K562 (cell line): ENCODE measurements at regions not wholly inside any gene's neighbourhood (a gene's known extent, or its start where the extent isn't known, plus 50 kb on each side); places are given as distances from the start of the nearest gene placed in this dataset.

Source experiments
- ATAC-seq: fragments of 200-7000 bp; cut with Tn5 transposase; 3 replicates; pipeline ENCODE4 v1.9.1; 2020; ENCODE audit warnings: moderate library complexity
- BruUV-seq: library from RNA; stranded (reverse); fragments of 400-500 nt; replicated peaks from 2 replicates; lab custom pipeline; 2021; lab: Mats Ljungman, UMichigan
- CTCF ChIA-PET: fragments of 300-600 bp; formaldehyde crosslinking; extraction: SDS; loops from one replicate; lab custom pipeline; 2021; ENCODE audit warnings: low intra/inter-chr PET ratio; lab: Yijun Ruan, JAX
- POLR2A ChIA-PET: fragments of 300-600, 350-650 bp; sonication (Branson Sonifier 250); formaldehyde crosslinking; extraction: SDS; loops from one replicate; lab custom pipeline; 2021; ENCODE audit warnings: antibody characterized with exemption, inconsistent platforms; lab: Yijun Ruan, JAX
- DNase-seq, 4 experiments: peaks; one replicate each; pipeline versions ENCODE4 v3.0.0 to v3.0.0-alpha.2; 2011 to 2018; ENCODE audit warnings: low spot score in 3 of 4, mixed read lengths in 3 of 4; ENCODE audit errors: extremely low read depth in 1 of 4
- FAIRE-seq: peaks from 2 replicates; lab custom pipeline; 2011; peaks lifted over from hg19 to GRCh38; lab: Jason Lieb, UNC
- H2AFZ ChIP-seq: 2 replicates; pipeline ENCODE4 v1.6.0; 2011; ENCODE audit warnings: low read depth, low read length, control low read depth, inconsistent platforms
- H3K27ac ChIP-seq: fragments of 200-600 bp; 3 replicates; pipeline ENCODE4 v1.8.0; 2011; ENCODE audit warnings: low read depth, mild to moderate bottlenecking, control low read depth, inconsistent platforms, low read length, moderate library complexity, mixed read lengths; ENCODE audit errors: extremely low read depth
- H3K27me3 ChIP-seq, 2 experiments: fragments of 300-600 bp in 1 of 2; 2 replicates in 1 of 2; 3 replicates in 1 of 2; pipeline versions ENCODE4 v1.6.0 to v1.8.0; 2011; ENCODE audit warnings: inconsistent platforms in 2 of 2, low read length in 2 of 2, mild to moderate bottlenecking in 1 of 2, mixed read lengths in 1 of 2, moderate library complexity in 1 of 2; ENCODE audit not compliant: control insufficient read depth in 2 of 2, insufficient read depth in 2 of 2
- H3K36me3 ChIP-seq: fragments of 300-600 bp; 3 replicates; pipeline ENCODE4 v1.8.0; 2011; ENCODE audit warnings: mild to moderate bottlenecking, low read length, inconsistent platforms; ENCODE audit not compliant: control insufficient read depth, insufficient read depth
- H3K4me1 ChIP-seq, 2 experiments: fragments of 200-600 bp in 1 of 2; replicated peaks in 1 of 2; 2 replicates in 1 of 2; 3 replicates in 1 of 2; pipeline versions ENCODE4 v1.5.1 to v1.8.0; 2011; ENCODE audit warnings: inconsistent platforms in 2 of 2, low read length in 2 of 2, mild to moderate bottlenecking in 1 of 2, mixed read lengths in 1 of 2, moderate library complexity in 1 of 2; ENCODE audit not compliant: control insufficient read depth in 2 of 2, insufficient read depth in 2 of 2
- H3K4me2 ChIP-seq: 2 replicates; pipeline ENCODE4 v1.6.1; 2011; ENCODE audit warnings: low read length, control low read depth, inconsistent platforms, mixed read lengths; ENCODE audit not compliant: insufficient read depth
- H3K4me3 ChIP-seq: fragments of 200-600 bp; sonication (generic), shearing (Covaris generic); 2 replicates; pipeline ENCODE4 v1.5.1; 2016; ENCODE audit warnings: control low read depth, inconsistent platforms
- H3K79me2 ChIP-seq: fragments of 200-600 bp; 3 replicates; pipeline ENCODE4 v1.8.0; 2011; ENCODE audit warnings: low read length, inconsistent platforms; ENCODE audit not compliant: control insufficient read depth, insufficient read depth
- H3K9ac ChIP-seq, 2 experiments: 2 replicates each; pipeline versions ENCODE4 v1.6.0 to v1.6.1; 2011; ENCODE audit warnings: low read depth in 2 of 2, low read length in 2 of 2, control low read depth in 1 of 2, inconsistent platforms in 1 of 2, mild to moderate bottlenecking in 1 of 2, mixed read lengths in 1 of 2; ENCODE audit not compliant: insufficient read depth in 1 of 2
- H3K9me1 ChIP-seq: one replicate; pipeline ENCODE4 v1.6.0; 2011; ENCODE audit warnings: inconsistent platforms, mild to moderate bottlenecking, low read length, moderate library complexity; ENCODE audit not compliant: control insufficient read depth, insufficient read depth
- H3K9me3 ChIP-seq: replicated peaks from 2 replicates; pipeline ENCODE4 v1.5.1; 2011; ENCODE audit warnings: low read depth, low read length, inconsistent platforms; ENCODE audit not compliant: control insufficient read depth, insufficient read depth
- H4K20me1 ChIP-seq: replicated peaks from 2 replicates; pipeline ENCODE4 v1.6.1; 2011; ENCODE audit warnings: low read length, inconsistent platforms, mixed read lengths; ENCODE audit not compliant: control insufficient read depth, insufficient read depth
- JUND ChIP-seq, 2 experiments: IDR thresholded peaks; 2 replicates in 1 of 2; 3 replicates in 1 of 2; pipeline ENCODE4 v1.6.1; 2011; ENCODE audit warnings: borderline replicate concordance in 2 of 2, low read depth in 2 of 2, low read length in 2 of 2, improper control_type of control experiment in 1 of 2, missing biosample characterization in 1 of 2, missing genetic modification characterization in 1 of 2, missing genetic modification reagents in 1 of 2
- KDM4B ChIP-seq, 2 experiments: fragments of 450-650 bp in 1 of 2; sonication (generic) in 1 of 2; IDR thresholded peaks; 2 replicates each; pipeline ENCODE4 v1.6.1; 2016 to 2017; ENCODE audit warnings: borderline replicate concordance in 2 of 2, antibody characterized with exemption in 1 of 2, low read depth in 1 of 2, mild to moderate bottlenecking in 1 of 2
- LARP7 ChIP-seq: fragments of 450-650 bp; IDR thresholded peaks from 2 replicates; pipeline ENCODE4 v1.6.1; 2016
- MEF2D ChIP-seq: conservative IDR thresholded peaks from 2 replicates; pipeline ENCODE4 v1.6.1; 2016; ENCODE audit warnings: low read depth, missing genetic modification characterization, missing compliant biosample characterization
- NELFE ChIP-seq: IDR thresholded peaks from 2 replicates; pipeline ENCODE4 v1.6.1; 2011; ENCODE audit warnings: mild to moderate bottlenecking; ENCODE audit not compliant: insufficient read depth, insufficient read length
- PRPF4 ChIP-seq: fragments of 200-400 bp; formaldehyde crosslinking; IDR thresholded peaks from one replicate; pipeline ENCODE4 v1.6.1; 2017; ENCODE audit warnings: low read length, low read depth, mild to moderate bottlenecking; ENCODE audit not compliant: insufficient read depth, poor library complexity, severe bottlenecking
- RAD51 ChIP-seq: fragments of 450-650 bp; IDR thresholded peaks from 2 replicates; pipeline ENCODE4 v1.7.1; 2016; ENCODE audit warnings: low read depth, mild to moderate bottlenecking, borderline replicate concordance
- ZNF384 ChIP-seq: IDR thresholded peaks from 2 replicates; pipeline ENCODE4 v1.6.1; 2012; ENCODE audit warnings: low read depth, low read length, improper control_type of control experiment
- ZSCAN29 ChIP-seq: fragments of 450-650 bp; IDR thresholded peaks from 2 replicates; pipeline ENCODE4 v1.6.1; 2017
- WGBS: fragments of 100-300 bp; shearing (Covaris generic); methylation state at CpG from one replicate; pipeline ENCODE4 v1.1.6; 2016; ENCODE audit warnings: low coverage, mixed read lengths; ENCODE audit not compliant: insufficient coverage; ENCODE audit errors: missing lambda C conversion rate; 5-methylcytosine and 5-hydroxymethylcytosine counted together
- in situ Hi-C: fragments of 300-500 bp; cut with MboI; formaldehyde crosslinking; loops from 4 replicates; pipeline ENCODE4 v1.15.0; 2018; ENCODE audit warnings: inconsistent platforms, mixed read lengths
- intact Hi-C: fragments of 100-400 bp; cut with micrococcal nuclease; formaldehyde crosslinking; loops from 2 replicates; pipeline ENCODE4 v1.14.2; 2022
- TF ChIP-seq, protein P1 (sequence below): sonication (generic); formaldehyde crosslinking; IDR thresholded peaks from 2 replicates; pipeline ENCODE4 v1.8.1; 2023; ENCODE audit warnings: mild to moderate bottlenecking, missing genetic modification reagents
- TF ChIP-seq, protein P2 (sequence below): IDR thresholded peaks from 2 replicates; pipeline ENCODE4 v1.6.1; 2016; ENCODE audit warnings: missing genetic modification characterization, missing compliant biosample characterization
- TF ChIP-seq, protein P3 (sequence below): sonication (generic); formaldehyde crosslinking; IDR thresholded peaks from 2 replicates; pipeline ENCODE4 v1.8.0; 2023; ENCODE audit warnings: mild to moderate bottlenecking, missing genetic modification reagents
- TF ChIP-seq, protein P4 (sequence below), 3 experiments: fragments of 200-800 bp in 1 of 3; fragments of 250-450 bp in 1 of 3; fragments of 450-650 bp in 1 of 3; sonication (Bioruptor Pico) in 1 of 3; sonication (Bioruptor generic) in 1 of 3; formaldehyde crosslinking in 1 of 3; IDR thresholded peaks; 2 replicates each; pipeline versions ENCODE4 v1.6.1 to v1.8.0; 2016 to 2022; ENCODE audit warnings: mild to moderate bottlenecking in 2 of 3, missing genetic modification characterization in 2 of 3, missing compliant biosample characterization in 1 of 3, moderate library complexity in 1 of 3

DNA sequence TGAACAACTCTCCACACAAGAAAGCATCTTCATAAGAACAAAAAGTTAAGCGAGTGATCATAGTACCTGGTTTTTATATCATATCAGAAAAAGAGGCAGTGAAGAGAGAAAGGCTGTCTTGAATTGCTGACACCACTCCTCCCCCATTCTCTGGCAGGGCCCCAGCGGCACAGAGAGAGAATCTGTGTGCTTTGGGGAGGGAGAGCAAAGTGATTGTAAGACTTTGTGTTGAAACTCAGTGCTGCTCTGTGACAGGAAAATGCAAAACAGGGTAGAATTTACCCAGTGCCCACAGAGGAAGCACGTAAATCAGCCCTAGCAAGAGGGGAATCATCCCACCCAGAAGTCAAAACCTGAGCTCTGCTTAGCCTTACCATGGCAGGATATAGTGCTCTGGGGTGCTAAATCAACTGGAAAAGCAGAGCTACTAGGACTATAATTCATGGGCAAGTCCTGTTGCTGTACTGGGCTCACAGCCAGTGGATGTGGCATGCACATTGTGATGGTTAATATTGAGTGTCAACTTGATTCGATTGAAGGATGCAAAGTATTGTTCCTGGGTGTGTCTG lies 174.6 kb downstream of the PRR32 start:
- Histone ChIP-seq H3K27me3 (no peaks in the 10 kb centered on the region), H3K9ac (no peak overlapping the region), H3K4me2 (no peak overlapping the region), H2AFZ (no peak overlapping the region), H3K4me3 (no peak overlapping the region), H3K9me1 (no peaks in the 10 kb centered on the region), H3K27ac (no peak overlapping the region), H3K4me1 (no peaks in the 10 kb centered on the region), H3K36me3 (no peaks in the 10 kb centered on the region), H3K9me3 (no peaks in the 10 kb centered on the region), H4K20me1 (no peaks in the 10 kb centered on the region), H3K79me2 (no peaks in the 10 kb centered on the region)
- POLR2A ChIA-PET = no interaction called here
- 0% methylated on average over 4 of the region's 4 CpGs for WGBS
- FAIRE-seq = no peak
- ATAC-seq = no peak
- CTCF ChIA-PET = no interaction called here
- DNase-seq = no peak
- in situ Hi-C loops (no loop called here), intact Hi-C loops (no loop called here)
- no TSS peak for BruUV-seq
- no peak for TF ChIP-seq PRPF4
- no peak for TF ChIP-seq ZSCAN29
- TF ChIP-seq JUND (IDR thresholded peaks at IDR 0.05; ENCODE audit: borderline replicate concordance, low read depth, low read length) = no peak
- TF ChIP-seq JUND (tag; IDR thresholded peaks at IDR 0.05; ENCODE audit: borderline replicate concordance, low read depth, low read length) = no peak
- TF ChIP-seq, protein P1, sequence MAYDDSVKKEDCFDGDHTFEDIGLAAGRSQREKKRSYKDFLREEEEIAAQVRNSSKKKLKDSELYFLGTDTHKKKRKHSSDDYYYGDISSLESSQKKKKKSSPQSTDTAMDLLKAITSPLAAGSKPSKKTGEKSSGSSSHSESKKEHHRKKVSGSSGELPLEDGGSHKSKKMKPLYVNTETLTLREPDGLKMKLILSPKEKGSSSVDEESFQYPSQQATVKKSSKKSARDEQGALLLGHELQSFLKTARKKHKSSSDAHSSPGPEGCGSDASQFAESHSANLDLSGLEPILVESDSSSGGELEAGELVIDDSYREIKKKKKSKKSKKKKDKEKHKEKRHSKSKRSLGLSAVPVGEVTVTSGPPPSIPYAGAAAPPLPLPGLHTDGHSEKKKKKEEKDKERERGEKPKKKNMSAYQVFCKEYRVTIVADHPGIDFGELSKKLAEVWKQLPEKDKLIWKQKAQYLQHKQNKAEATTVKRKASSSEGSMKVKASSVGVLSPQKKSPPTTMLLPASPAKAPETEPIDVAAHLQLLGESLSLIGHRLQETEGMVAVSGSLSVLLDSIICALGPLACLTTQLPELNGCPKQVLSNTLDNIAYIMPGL (CRISPR knock-in tag) = no peak
- TF ChIP-seq, protein P2, sequence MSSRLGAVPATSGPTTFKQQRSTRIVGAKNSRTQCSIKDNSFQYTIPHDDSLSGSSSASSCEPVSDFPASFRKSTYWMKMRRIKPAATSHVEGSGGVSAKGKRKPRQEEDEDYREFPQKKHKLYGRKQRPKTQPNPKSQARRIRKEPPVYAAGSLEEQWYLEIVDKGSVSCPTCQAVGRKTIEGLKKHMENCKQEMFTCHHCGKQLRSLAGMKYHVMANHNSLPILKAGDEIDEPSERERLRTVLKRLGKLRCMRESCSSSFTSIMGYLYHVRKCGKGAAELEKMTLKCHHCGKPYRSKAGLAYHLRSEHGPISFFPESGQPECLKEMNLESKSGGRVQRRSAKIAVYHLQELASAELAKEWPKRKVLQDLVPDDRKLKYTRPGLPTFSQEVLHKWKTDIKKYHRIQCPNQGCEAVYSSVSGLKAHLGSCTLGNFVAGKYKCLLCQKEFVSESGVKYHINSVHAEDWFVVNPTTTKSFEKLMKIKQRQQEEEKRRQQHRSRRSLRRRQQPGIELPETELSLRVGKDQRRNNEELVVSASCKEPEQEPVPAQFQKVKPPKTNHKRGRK (tag) = no peak
- no peak for TF ChIP-seq LARP7
- TF ChIP-seq MEF2D (tag) = no peak
- TF ChIP-seq ZNF384 = no peak
- no peak for TF ChIP-seq RAD51
- TF ChIP-seq NELFE = no peak
- TF ChIP-seq KDM4B (IDR thresholded peaks at IDR 0.05; ENCODE audit: borderline replicate concordance in 2 of 2, low read depth in 1 of 2) = no peak
- TF ChIP-seq, protein P3, sequence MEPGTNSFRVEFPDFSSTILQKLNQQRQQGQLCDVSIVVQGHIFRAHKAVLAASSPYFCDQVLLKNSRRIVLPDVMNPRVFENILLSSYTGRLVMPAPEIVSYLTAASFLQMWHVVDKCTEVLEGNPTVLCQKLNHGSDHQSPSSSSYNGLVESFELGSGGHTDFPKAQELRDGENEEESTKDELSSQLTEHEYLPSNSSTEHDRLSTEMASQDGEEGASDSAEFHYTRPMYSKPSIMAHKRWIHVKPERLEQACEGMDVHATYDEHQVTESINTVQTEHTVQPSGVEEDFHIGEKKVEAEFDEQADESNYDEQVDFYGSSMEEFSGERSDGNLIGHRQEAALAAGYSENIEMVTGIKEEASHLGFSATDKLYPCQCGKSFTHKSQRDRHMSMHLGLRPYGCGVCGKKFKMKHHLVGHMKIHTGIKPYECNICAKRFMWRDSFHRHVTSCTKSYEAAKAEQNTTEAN (CRISPR knock-in tag) = no peak
- TF ChIP-seq, protein P4, sequence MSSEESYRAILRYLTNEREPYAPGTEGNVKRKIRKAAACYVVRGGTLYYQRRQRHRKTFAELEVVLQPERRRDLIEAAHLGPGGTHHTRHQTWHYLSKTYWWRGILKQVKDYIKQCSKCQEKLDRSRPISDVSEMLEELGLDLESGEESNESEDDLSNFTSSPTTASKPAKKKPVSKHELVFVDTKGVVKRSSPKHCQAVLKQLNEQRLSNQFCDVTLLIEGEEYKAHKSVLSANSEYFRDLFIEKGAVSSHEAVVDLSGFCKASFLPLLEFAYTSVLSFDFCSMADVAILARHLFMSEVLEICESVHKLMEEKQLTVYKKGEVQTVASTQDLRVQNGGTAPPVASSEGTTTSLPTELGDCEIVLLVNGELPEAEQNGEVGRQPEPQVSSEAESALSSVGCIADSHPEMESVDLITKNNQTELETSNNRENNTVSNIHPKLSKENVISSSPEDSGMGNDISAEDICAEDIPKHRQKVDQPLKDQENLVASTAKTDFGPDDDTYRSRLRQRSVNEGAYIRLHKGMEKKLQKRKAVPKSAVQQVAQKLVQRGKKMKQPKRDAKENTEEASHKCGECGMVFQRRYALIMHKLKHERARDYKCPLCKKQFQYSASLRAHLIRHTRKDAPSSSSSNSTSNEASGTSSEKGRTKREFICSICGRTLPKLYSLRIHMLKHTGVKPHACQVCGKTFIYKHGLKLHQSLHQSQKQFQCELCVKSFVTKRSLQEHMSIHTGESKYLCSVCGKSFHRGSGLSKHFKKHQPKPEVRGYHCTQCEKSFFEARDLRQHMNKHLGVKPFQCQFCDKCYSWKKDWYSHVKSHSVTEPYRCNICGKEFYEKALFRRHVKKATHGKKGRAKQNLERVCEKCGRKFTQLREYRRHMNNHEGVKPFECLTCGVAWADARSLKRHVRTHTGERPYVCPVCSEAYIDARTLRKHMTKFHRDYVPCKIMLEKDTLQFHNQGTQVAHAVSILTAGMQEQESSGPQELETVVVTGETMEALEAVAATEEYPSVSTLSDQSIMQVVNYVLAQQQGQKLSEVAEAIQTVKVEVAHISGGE (CRISPR knock-in tag; IDR thresholded peaks at IDR 0.05) = no peak
